Transverse colon (tissue), 4 donors: ENCODE measurements at regions not wholly inside any gene's neighbourhood (a gene's known extent, or its start where the extent isn't known, plus 50 kb on each side); places are given as distances from the start of the nearest gene placed in this dataset.

Source experiments
- POLR2AphosphoS5 ChIP-seq, 3 donors: sonication (generic); formaldehyde crosslinking; IDR thresholded peaks; one replicate each; pipeline ENCODE4 v1.6.1; 2016; ENCODE audit warnings: antibody characterized with exemption in 3 of 3
- TF ChIP-seq, protein P1 (sequence below), 5 experiments: fragments of 200-600 bp in 3 of 5; fragments of 450-650 bp in 2 of 5; sonication (generic) in 3 of 5; IDR thresholded peaks; 1 replicate in 2 of 5; 2 replicates in 3 of 5; pipeline ENCODE4 v1.5.1; 2016 to 2017; ENCODE audit warnings: antibody characterized with exemption in 5 of 5, inconsistent platforms in 3 of 5, mild to moderate bottlenecking in 2 of 5, moderate library complexity in 1 of 5

DNA sequence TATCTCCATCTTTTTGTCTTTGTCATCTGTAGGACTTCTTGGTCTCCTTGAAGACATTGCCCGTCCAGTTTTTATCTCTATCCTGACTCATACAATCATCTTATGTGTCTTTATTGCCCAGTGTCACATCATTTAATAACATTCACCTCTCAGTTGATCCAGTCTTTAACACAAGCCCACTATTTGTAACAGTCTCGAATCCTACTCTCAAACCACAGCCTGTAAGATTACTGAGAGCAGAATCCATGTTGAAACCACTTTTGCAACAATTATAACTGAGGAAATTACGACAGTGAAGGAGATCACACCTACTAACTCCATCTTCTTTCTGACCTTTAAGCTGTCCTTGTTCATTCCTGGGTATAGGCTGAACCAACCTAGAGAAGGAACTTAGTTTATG, 1206.0 kb upstream of the ZEB2 start:
- TF ChIP-seq, protein P1, sequence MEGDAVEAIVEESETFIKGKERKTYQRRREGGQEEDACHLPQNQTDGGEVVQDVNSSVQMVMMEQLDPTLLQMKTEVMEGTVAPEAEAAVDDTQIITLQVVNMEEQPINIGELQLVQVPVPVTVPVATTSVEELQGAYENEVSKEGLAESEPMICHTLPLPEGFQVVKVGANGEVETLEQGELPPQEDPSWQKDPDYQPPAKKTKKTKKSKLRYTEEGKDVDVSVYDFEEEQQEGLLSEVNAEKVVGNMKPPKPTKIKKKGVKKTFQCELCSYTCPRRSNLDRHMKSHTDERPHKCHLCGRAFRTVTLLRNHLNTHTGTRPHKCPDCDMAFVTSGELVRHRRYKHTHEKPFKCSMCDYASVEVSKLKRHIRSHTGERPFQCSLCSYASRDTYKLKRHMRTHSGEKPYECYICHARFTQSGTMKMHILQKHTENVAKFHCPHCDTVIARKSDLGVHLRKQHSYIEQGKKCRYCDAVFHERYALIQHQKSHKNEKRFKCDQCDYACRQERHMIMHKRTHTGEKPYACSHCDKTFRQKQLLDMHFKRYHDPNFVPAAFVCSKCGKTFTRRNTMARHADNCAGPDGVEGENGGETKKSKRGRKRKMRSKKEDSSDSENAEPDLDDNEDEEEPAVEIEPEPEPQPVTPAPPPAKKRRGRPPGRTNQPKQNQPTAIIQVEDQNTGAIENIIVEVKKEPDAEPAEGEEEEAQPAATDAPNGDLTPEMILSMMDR (IDR thresholded peaks at IDR 0.05), result no peak
- no peak for TF ChIP-seq POLR2AphosphoS5 (IDR thresholded peaks at IDR 0.05)
